Thyroid gland (tissue), 4 donors: ENCODE measurements at regions not wholly inside any gene's neighbourhood (a gene's known extent, or its start where the extent isn't known, plus 50 kb on each side); places are given as distances from the start of the nearest gene placed in this dataset.

Experiments
- CTCF ChIP-seq, 6 experiments: fragments of 200-600 bp in 3 of 6; fragments of 450-650 bp in 3 of 6; sonication (generic) in 3 of 6; IDR thresholded peaks; one replicate each; pipeline ENCODE4 v1.5.1; 2016 to 2019; ENCODE audit warnings: antibody characterized with exemption in 6 of 6, mild to moderate bottlenecking in 2 of 6, inconsistent platforms in 1 of 6, moderate library complexity in 1 of 6
- POLR2A ChIP-seq, 2 donors: fragments of 450-650 bp; IDR thresholded peaks; one replicate each; pipeline ENCODE4 v1.6.1; 2017; ENCODE audit warnings: antibody characterized with exemption in 2 of 2, mild to moderate bottlenecking in 2 of 2, moderate library complexity in 1 of 2

GRCh38 chr5:85320495-85320894, 935.8 kb upstream of the EDIL3 start:
- TF ChIP-seq POLR2A (IDR thresholded peaks at IDR 0.05) (no peak), CTCF (IDR thresholded peaks at IDR 0.05) (no peak)
